HFF-Myc (cell line): ENCODE measurements at regions not wholly inside any gene's neighbourhood (a gene's known extent, or its start where the extent isn't known, plus 50 kb on each side); places are given as distances from the start of the nearest gene placed in this dataset.

ENCODE experiments used
- DNase-seq: peaks from one replicate; pipeline ENCODE4 v3.0.0-alpha.2; 2011; ENCODE audit warnings: low read depth; ENCODE audit errors: extremely low read depth
- H3K4me3 ChIP-seq: replicated peaks from 2 replicates; pipeline ENCODE4 v1.5.1; 2011; ENCODE audit warnings: low read depth, mild to moderate bottlenecking, control low read depth, low read length
- CTCF ChIP-seq: IDR thresholded peaks from 2 replicates; pipeline ENCODE4 v1.5.1; 2012; ENCODE audit warnings: mild to moderate bottlenecking, low read depth, low read length, control low read depth; ENCODE audit errors: missing control alignments

- TF ChIP-seq CTCF = no peak
- H3K4me3 ChIP-seq = no peak overlapping the region
- DNase-seq = no peak
Measured at GRCh38 chr7:89800761-89801160, 353.5 kb upstream of the STEAP1 start.

- no peak for DNase-seq
- no peak overlapping the region for H3K4me3 ChIP-seq
- no peak for TF ChIP-seq CTCF
Measured at GRCh38 chr7:89809291-89809690, 345.0 kb upstream of the STEAP1 start.

- no peak overlapping the region for H3K4me3 ChIP-seq
- no peak for TF ChIP-seq CTCF
- DNase-seq = no peak
Measured at GRCh38 chr7:89813081-89813480, 341.2 kb upstream of the STEAP1 start.

- H3K4me3 ChIP-seq = no peak overlapping the region
- DNase-seq = no peak
- no peak for TF ChIP-seq CTCF
Measured at GRCh38 chr7:89826121-89826520, 328.1 kb upstream of the STEAP1 start.

GRCh38 chr7:89826557-89826956 is 327.7 kb upstream of the STEAP1 start:
- no peak overlapping the region for H3K4me3 ChIP-seq
- no peak for TF ChIP-seq CTCF
- no peak for DNase-seq

GRCh38 chr7:89837515-89837914 is 316.8 kb upstream of the STEAP1 start:
- no peak overlapping the region for H3K4me3 ChIP-seq
- no peak for TF ChIP-seq CTCF
- no peak for DNase-seq

GRCh38 chr7:89839329-89839728 is 314.9 kb upstream of the STEAP1 start:
- no peak overlapping the region for H3K4me3 ChIP-seq
- TF ChIP-seq CTCF = no peak
- no peak for DNase-seq
